Activated naive CD8-positive, alpha-beta T cell treated with anti-CD3 and anti-CD28 coated beads, Interleukin-2, amount 50 U/mL, for 24 hours (primary cell): ENCODE measurements at regions not wholly inside any gene's neighbourhood (a gene's known extent, or its start where the extent isn't known, plus 50 kb on each side); places are given as distances from the start of the nearest gene placed in this dataset.

Experiments used
- ATAC-seq: fragments of 150-1000 bp; cut with Tn5 transposase; one replicate; pipeline ENCODE4 v1.10.0; 2021
- DNase-seq: peaks from one replicate; pipeline ENCODE4 v3.0.0; 2021
- H3K27ac Mint-ChIP-seq: one replicate; pipeline ENCODE4 v1.8.0; 2021; ENCODE audit warnings: mild to moderate bottlenecking, mixed read lengths
- H3K27me3 Mint-ChIP-seq: one replicate; pipeline ENCODE4 v1.8.0; 2021; ENCODE audit warnings: mixed read lengths
- H3K36me3 Mint-ChIP-seq: one replicate; pipeline ENCODE4 v1.8.0; 2021; ENCODE audit warnings: low read depth, mixed read lengths
- H3K4me1 Mint-ChIP-seq: one replicate; pipeline ENCODE4 v1.8.0; 2021; ENCODE audit warnings: mixed read lengths
- H3K4me3 Mint-ChIP-seq: one replicate; pipeline ENCODE4 v1.8.0; 2021; ENCODE audit warnings: mild to moderate bottlenecking, moderate library complexity, mixed read lengths
- H3K9me3 Mint-ChIP-seq: one replicate; pipeline ENCODE4 v1.8.0; 2021; ENCODE audit warnings: mixed read lengths

- no peak for DNase-seq
- H3K36me3 Mint-ChIP-seq, result no peaks in the 10 kb centered on the region
- H3K27me3 Mint-ChIP-seq, result no peaks in the 10 kb centered on the region
- H3K4me3 Mint-ChIP-seq, result no peak overlapping the region
- no peak for ATAC-seq
- H3K27ac Mint-ChIP-seq, result no peak overlapping the region
- H3K9me3 Mint-ChIP-seq, result no peaks in the 10 kb centered on the region
- no peaks in the 10 kb centered on the region for H3K4me1 Mint-ChIP-seq
Measured at GRCh38 chr7:18126281-18126680, 98.6 kb upstream of the PRPS1L1 start.

DNA sequence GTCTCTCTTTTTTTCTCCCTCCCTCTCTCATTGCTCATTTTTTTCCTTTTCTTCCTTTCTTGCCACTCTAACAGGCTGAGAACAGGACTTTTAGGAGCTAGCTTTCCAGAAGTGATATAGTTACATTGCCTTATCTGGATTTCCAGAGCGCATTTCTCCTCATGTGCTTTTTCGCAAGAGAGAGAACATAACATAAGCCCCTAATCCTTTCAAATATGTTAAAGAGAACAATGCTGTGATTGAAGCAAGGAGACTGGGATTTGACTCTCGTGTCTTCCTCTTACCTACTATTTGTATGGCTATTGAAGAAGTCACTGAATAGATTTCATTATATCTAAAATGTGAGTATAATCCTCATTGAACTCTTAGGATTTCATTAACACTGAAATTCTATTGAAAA is 101.2 kb upstream of the PRPS1L1 start:
- Mint-ChIP-seq H3K9me3 (no peaks in the 10 kb centered on the region), H3K27me3 (no peaks in the 10 kb centered on the region), H3K36me3 (no peaks in the 10 kb centered on the region), H3K4me1 (no peaks in the 10 kb centered on the region), H3K4me3 (no peak overlapping the region), H3K27ac (no peak overlapping the region)
- ATAC-seq (no peak), DNase-seq (no peak)

DNA sequence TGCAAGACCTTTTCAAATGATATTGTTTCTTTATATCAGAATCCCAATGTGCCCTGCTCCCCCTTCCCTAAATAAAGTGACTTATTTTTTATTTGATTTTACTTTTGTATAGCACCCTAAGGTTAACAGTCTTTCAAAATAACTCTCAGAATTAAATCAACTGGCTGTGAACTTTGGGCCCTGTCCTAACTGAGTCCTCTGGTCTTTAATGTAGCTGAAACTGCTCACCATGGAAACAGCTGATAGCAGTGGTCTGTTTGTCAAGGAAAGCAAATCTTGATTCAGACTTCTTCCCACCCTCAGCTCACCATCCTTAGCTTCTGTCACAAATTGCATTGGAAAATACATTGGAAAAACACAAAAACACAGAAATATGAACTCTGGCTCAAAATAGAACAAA is 105.2 kb upstream of the PRPS1L1 start:
- H3K27me3 Mint-ChIP-seq, result no peaks in the 10 kb centered on the region
- no peaks in the 10 kb centered on the region for H3K36me3 Mint-ChIP-seq
- DNase-seq (no peak), ATAC-seq (no peak)
- no peaks in the 10 kb centered on the region for H3K4me1 Mint-ChIP-seq
- H3K9me3 Mint-ChIP-seq, result no peaks in the 10 kb centered on the region
- no peak overlapping the region for H3K27ac Mint-ChIP-seq
- H3K4me3 Mint-ChIP-seq, result no peak overlapping the region

- no peak for ATAC-seq
- Mint-ChIP-seq H3K27me3 (no peaks in the 10 kb centered on the region), H3K36me3 (no peaks in the 10 kb centered on the region), H3K4me1 (no peaks in the 10 kb centered on the region), H3K4me3 (no peak overlapping the region), H3K27ac (no peak overlapping the region), H3K9me3 (no peaks in the 10 kb centered on the region)
- DNase-seq, result no peak
Measured at GRCh38 chr7:18133921-18134320, 106.3 kb upstream of the PRPS1L1 start.

DNA sequence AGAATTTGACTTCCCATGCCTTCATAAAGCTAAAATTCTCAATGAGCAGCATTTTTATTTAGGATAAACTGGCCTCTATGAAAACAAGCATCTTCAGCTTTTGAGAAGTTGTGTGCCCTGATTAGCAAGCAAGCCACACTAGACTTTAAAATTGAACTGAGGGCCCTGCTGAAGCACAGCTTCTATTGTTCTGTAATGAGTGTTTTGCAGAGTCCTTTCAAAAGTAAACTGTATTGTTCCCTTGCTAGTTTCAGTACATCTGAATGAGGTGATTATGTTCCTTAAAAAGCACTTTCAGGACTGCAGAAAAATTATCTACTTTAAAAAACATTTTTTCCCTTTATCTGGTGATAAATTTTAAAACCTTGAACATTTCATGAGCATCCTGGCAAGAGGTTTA is 113.3 kb upstream of the PRPS1L1 start:
- Mint-ChIP-seq H3K9me3 (no peaks in the 10 kb centered on the region), H3K27ac (no peak overlapping the region), H3K36me3 (no peaks in the 10 kb centered on the region), H3K4me3 (no peak overlapping the region), H3K4me1 (peaks cover 2% of the 10 kb centered on the region), H3K27me3 (no peaks in the 10 kb centered on the region)
- DNase-seq, result no peak
- ATAC-seq, result no peak

DNA sequence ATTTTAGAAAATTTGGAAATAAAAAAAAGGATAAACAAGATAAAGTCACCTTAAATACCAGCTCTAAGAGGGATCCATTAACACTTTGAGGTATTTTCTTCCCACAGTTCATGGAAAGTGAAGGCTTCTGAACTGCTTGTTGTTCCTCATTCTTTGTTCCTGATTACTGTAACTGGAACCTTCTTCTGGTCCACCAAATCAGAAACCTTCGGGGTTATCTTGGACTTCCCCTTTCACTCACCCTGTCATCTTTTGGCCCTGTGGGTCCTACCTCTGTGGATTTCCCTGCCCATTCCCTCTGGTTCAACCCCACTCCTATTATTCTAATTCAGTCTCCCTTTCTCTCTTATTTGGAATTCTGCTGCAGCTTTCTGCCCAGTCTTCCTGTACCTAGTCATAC is 116.5 kb upstream of the PRPS1L1 start:
- Mint-ChIP-seq H3K27me3 (no peaks in the 10 kb centered on the region), H3K27ac (no peak overlapping the region), H3K36me3 (no peaks in the 10 kb centered on the region), H3K4me3 (no peak overlapping the region), H3K9me3 (no peaks in the 10 kb centered on the region), H3K4me1 (peaks cover 2% of the 10 kb centered on the region)
- DNase-seq (no peak), ATAC-seq (no peak)

DNA sequence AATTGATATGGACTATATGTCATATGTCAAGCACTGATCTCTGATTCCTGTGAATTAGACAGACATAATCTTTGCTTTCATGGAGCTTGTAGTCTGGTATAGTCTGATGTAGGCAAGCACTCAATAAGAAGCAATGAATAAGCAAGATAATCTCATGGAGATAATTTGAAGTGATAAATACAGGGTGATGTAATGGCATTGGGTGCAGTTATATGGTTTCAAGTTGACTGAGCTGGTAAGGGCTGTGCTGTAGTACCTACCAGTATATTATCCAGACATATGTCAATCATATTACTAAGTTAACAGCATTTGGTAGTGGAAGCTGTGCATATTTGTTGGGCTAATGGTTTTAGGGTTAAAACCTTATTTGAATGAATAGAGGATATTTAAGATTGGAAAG is 117.5 kb upstream of the PRPS1L1 start:
- Mint-ChIP-seq H3K36me3 (no peaks in the 10 kb centered on the region), H3K4me1 (peaks cover 2% of the 10 kb centered on the region), H3K4me3 (no peak overlapping the region), H3K27me3 (no peaks in the 10 kb centered on the region), H3K9me3 (no peaks in the 10 kb centered on the region), H3K27ac (no peak overlapping the region)
- DNase-seq (no peak), ATAC-seq (no peak)

GRCh38 chr7:18151422-18151821 is 123.8 kb upstream of the PRPS1L1 start:
- Mint-ChIP-seq H3K36me3 (no peaks in the 10 kb centered on the region), H3K27ac (no peak overlapping the region), H3K4me3 (no peak overlapping the region), H3K9me3 (no peaks in the 10 kb centered on the region), H3K27me3 (no peaks in the 10 kb centered on the region), H3K4me1 (no peaks in the 10 kb centered on the region)
- ATAC-seq (no peak), DNase-seq (no peak)

GRCh38 chr7:18153183-18153748 is 125.6 kb upstream of the PRPS1L1 start:
- Mint-ChIP-seq H3K4me3 (no peak overlapping the region), H3K9me3 (no peaks in the 10 kb centered on the region), H3K36me3 (no peaks in the 10 kb centered on the region), H3K27me3 (no peaks in the 10 kb centered on the region), H3K4me1 (no peaks in the 10 kb centered on the region), H3K27ac (no peak overlapping the region)
- no peak for DNase-seq
- no peak for ATAC-seq

DNA sequence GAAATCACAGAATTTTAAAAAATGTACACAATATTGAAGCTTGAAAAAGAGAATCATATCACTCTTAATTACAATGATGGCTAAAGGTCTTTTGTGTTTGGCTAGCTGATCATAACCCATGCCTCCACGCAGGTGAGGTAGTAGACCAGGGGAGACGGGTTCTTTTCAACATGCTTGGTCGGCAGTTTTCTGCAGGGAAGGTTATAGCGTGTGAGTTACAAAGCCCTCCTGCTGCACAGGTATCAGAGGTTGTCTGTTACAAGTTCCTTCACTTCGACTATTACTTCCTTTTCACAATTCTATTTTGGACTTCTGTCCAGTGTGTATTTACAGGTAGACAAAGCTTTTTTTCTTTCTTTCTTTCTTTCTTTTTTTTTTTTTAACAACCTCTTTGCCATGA is 127.1 kb upstream of the PRPS1L1 start:
- DNase-seq (no peak), ATAC-seq (no peak)
- H3K9me3 Mint-ChIP-seq, result no peaks in the 10 kb centered on the region
- H3K27ac Mint-ChIP-seq, result no peak overlapping the region
- no peaks in the 10 kb centered on the region for H3K4me1 Mint-ChIP-seq
- H3K4me3 Mint-ChIP-seq, result no peak overlapping the region
- H3K36me3 Mint-ChIP-seq, result no peaks in the 10 kb centered on the region
- no peaks in the 10 kb centered on the region for H3K27me3 Mint-ChIP-seq

- H3K4me3 Mint-ChIP-seq, result no peak overlapping the region
- ATAC-seq, result no peak
- no peaks in the 10 kb centered on the region for H3K36me3 Mint-ChIP-seq
- H3K9me3 Mint-ChIP-seq, result no peaks in the 10 kb centered on the region
- no peaks in the 10 kb centered on the region for H3K27me3 Mint-ChIP-seq
- no peak overlapping the region for H3K27ac Mint-ChIP-seq
- DNase-seq, result no peak
- no peaks in the 10 kb centered on the region for H3K4me1 Mint-ChIP-seq
Measured at GRCh38 chr7:18157233-18157632, 129.6 kb upstream of the PRPS1L1 start.

GRCh38 chr7:18162657-18163056 is 135.0 kb upstream of the PRPS1L1 start:
- no peaks in the 10 kb centered on the region for H3K36me3 Mint-ChIP-seq

GRCh38 chr7:18163091-18163490 is 135.4 kb upstream of the PRPS1L1 start:
- Mint-ChIP-seq H3K36me3 (no peaks in the 10 kb centered on the region), H3K27me3 (no peaks in the 10 kb centered on the region)
- ATAC-seq, result no peak

More at GRCh38 chr7:18162657-18163056, 135.0 kb upstream of the PRPS1L1 start:
- no peak overlapping the region for H3K27ac Mint-ChIP-seq
- ATAC-seq, result no peak
- H3K27me3 Mint-ChIP-seq, result no peaks in the 10 kb centered on the region
- H3K4me3 Mint-ChIP-seq, result no peak overlapping the region
- H3K9me3 Mint-ChIP-seq, result no peaks in the 10 kb centered on the region
- no peak for DNase-seq
- H3K4me1 Mint-ChIP-seq, result no peaks in the 10 kb centered on the region

GRCh38 chr7:18165166-18165565 is 137.5 kb upstream of the PRPS1L1 start:
- Mint-ChIP-seq H3K9me3 (no peaks in the 10 kb centered on the region), H3K27me3 (no peaks in the 10 kb centered on the region), H3K27ac (no peak overlapping the region), H3K4me3 (no peak overlapping the region), H3K36me3 (no peaks in the 10 kb centered on the region), H3K4me1 (no peaks in the 10 kb centered on the region)
- DNase-seq, result no peak
- no peak for ATAC-seq

More at GRCh38 chr7:18163091-18163490, 135.4 kb upstream of the PRPS1L1 start:
- Mint-ChIP-seq H3K9me3 (no peaks in the 10 kb centered on the region), H3K27ac (no peak overlapping the region), H3K4me1 (no peaks in the 10 kb centered on the region), H3K4me3 (no peak overlapping the region)
- DNase-seq, result no peak

DNA sequence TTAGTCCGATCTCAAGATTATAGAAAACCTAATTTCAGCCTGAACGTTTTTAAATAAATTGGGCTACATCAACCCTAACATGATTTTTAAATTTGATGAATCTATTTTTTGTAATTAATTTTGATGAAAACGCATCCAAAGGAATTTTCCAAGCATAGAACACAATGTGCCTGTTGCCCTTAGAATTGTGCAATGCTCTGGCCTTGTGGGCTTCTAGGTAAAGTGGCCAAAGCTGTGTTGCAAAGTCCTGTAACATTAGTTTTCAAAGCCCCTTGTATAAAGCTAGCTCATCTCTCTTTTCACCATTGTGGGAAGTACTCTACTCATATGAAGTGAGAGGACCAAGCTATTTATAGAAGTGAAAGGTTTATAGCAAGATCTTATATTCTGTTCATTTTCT is 138.4 kb upstream of the PRPS1L1 start:
- no peaks in the 10 kb centered on the region for H3K4me1 Mint-ChIP-seq
- no peak overlapping the region for H3K27ac Mint-ChIP-seq
- H3K4me3 Mint-ChIP-seq, result no peak overlapping the region
- no peaks in the 10 kb centered on the region for H3K27me3 Mint-ChIP-seq
- ATAC-seq (no peak), DNase-seq (no peak)
- no peaks in the 10 kb centered on the region for H3K36me3 Mint-ChIP-seq
- no peaks in the 10 kb centered on the region for H3K9me3 Mint-ChIP-seq

- no peaks in the 10 kb centered on the region for H3K4me1 Mint-ChIP-seq
Measured at GRCh38 chr7:18167815-18168214, 140.2 kb upstream of the PRPS1L1 start.

More at GRCh38 chr7:18167815-18168214, 140.2 kb upstream of the PRPS1L1 start:
- DNase-seq (no peak), ATAC-seq (no peak)
- Mint-ChIP-seq H3K27me3 (no peaks in the 10 kb centered on the region), H3K36me3 (no peaks in the 10 kb centered on the region), H3K9me3 (no peaks in the 10 kb centered on the region), H3K27ac (no peak overlapping the region), H3K4me3 (no peak overlapping the region)
